GM19023 (cell line): ENCODE measurements at regions not wholly inside any gene's neighbourhood (a gene's known extent, or its start where the extent isn't known, plus 50 kb on each side); places are given as distances from the start of the nearest gene placed in this dataset.

Experiments used
- ATAC-seq: cut with Tn5 transposase; IDR thresholded peaks from one replicate; pipeline ENCODE4 v1.9.1; 2021; ENCODE audit warnings: mild to moderate bottlenecking, moderate library complexity; ENCODE audit not compliant: unreplicated experiment

DNA sequence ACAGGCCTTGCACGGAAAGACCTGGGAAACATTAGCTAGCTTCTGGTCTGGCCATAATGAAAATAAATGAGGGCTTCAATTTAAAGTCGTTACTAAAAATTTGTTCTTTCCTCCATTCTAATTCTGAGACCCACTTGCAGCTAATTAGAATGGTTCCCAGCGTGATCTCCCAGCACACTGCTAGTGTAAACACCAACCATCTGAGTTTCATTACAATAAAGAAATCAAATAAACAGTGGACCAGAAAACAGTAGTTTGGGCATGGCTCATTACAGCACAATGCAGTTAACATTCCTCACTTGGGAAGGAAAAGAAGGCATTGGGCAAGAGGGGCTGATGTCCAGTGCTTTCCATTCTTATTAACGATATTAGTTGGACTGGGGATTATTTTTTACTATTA is 410.9 kb upstream of the SOX9 start:
- ATAC-seq, result no peak

DNA sequence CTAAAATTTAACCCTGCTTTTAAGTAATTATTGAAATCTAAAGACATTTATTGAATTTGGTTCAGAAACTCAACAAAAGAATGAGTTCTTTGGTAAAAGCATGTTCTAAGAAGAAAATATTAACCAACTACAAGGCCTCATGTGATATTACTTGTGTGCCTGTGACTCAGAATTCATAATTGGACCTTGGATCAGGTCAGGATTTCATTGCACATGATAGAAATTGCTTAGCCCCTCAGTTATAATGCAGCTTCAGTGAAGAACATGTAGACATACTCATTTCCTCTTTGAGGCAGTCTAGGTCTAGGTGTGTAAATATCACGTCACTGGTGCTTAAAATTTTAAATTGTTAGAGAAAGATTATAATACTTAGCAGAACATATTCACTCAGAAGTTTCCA is 410.0 kb upstream of the SOX9 start:
- ATAC-seq, result no peak

DNA sequence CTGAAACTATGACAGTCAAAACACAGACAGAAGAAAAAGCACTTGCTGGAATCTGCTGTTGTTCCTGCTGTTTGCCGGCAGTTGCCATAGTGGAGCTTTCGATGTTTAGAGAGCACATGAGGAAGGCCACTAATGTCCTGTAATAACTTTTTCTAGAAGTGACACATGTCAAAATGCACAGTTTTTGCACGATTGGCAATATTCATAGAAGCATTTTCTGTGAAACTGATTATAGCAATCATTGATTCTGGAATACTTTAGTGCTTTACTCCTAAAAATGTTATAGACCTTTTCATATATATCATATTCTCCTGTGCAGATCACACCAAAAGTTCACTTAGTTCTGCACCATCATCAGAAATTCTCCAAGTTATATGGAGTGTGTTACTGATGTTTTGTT is 407.0 kb upstream of the SOX9 start:
- no peak for ATAC-seq

DNA sequence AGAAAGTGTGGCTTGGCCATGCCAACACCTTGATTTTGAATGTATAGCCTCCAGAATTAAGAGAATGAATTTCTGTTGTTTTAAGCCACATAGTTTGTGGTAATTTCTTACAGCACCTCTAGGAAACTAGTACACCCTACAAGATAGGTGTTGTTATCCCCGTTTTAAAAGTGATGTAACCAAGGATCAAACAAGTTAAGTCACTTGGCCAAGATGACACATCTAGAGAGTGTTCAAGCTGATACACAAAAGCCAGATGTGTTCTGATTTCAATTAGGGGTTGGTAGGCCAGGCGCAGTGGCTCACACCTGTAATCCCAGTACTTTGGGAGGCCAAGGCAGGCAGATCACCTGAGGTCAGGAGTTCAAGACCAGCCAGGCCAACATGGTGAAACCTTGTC is 396.5 kb upstream of the SOX9 start:
- ATAC-seq, result no peak

DNA sequence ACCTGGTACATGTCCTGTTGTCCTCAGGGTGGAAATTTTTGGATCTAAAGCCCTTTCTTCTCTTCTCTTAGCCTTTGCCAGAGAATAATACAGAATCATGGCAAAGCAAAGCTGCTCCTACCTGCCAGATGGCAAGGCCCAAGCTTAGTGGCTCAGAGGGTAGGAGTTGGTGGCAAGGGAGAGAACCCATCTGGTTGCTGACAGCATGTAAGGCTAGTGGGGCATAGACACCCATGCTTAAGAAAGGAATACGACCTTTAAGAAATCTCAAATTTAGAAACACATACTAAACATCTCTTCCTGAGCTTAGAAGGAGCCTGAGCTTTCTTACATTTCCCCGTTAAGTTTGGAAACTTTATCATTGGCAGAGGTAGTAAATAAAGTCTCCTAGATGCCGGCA is 395.0 kb upstream of the SOX9 start:
- ATAC-seq, result no peak

DNA sequence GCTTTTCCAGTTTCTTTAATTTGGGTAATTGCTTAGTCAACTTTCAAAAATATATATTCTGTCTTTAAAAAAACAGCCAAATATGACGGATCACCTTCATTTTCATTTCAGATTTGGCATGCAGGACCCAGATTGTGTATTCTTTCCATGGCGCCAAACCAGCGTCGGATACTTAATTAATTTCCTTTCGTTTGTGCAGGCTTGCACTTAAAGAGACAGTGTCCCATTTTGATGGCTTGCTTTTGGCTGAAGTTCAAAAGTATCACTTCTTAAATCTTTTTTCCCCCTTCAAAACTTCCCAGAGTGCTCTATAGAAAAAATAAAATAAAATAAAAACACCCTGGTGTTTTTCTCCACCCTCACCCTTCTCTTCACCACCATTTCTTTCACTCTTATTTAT is 394.5 kb upstream of the SOX9 start:
- no peak for ATAC-seq

GRCh38 chr17:71727292-71727691 is 393.5 kb upstream of the SOX9 start:
- ATAC-seq, result no peak

DNA sequence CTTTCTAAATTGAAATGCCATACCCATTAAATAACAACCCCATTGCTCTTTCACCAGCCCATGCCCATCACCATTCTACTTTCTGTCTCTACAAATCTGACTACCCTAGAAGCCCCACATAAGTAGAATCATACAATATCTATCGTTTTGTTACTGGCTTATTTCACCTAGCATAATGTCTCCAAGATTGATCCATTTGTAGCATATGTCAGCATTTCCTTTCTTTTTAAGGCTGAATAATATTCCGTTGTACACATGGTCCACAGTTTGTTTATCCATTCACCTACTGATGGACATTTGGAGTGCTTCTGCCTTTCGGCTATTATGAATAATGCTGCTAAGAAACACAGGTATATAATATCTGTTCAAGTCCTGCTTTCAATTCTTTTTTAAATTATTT is 393.1 kb upstream of the SOX9 start:
- no peak for ATAC-seq

DNA sequence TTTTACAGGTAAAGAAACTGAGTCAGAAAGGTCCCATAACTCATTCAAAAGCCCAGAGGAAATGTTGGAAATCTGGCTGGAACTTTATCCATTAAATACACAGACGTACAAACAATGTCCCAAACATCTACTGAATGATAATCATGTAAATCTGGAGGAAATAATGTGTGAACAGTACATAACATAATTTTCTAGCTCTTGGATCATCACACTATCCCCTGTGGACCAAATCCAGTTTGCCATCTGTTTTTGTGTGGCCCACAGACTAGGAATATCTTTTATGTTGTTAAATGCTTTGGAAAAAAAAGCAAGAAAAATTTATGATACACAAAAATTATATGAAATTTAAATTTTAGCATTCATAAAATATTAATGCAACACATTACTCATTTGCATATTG is 389.9 kb upstream of the SOX9 start:
- no peak for ATAC-seq

- no peak for ATAC-seq
Measured at GRCh38 chr17:71735893-71736292, 384.9 kb upstream of the SOX9 start.

DNA sequence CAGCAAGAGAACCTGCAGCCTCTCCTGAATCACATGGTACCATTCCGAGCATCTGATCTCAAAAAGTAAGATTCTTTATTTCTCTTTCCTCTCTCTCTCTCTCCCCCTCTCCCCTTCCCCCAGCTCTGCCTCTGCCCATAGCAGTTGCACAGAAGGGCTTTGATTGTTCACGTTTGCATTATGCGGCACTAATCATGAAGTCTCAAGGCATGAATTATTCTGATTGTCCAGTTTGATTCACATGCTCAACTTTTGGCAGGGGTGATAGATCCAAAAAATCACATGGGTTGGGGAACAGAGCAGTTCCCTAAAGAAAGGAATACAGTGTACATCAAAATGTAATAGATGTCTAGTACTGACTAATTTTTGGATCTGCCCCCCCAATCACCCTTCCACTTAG is 380.0 kb upstream of the SOX9 start:
- no peak for ATAC-seq

DNA sequence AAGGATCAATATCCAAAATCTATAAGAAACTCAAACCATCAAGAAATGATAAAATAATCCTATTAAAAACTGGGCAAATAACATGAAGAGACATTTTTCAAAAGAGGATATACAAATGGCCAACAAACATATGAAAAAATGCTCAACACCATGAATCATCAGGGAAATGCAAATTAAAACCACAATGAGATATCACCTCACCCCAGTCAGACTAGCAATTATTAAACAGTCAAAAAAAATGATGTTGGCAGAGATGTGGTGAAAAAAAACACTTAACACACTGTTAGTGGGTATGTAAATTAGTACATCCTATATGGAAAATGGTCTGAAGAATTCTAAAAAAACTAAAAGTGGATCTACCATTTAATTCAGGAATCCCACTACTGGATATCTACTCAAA is 379.0 kb upstream of the SOX9 start:
- no peak for ATAC-seq

- ATAC-seq, result no peak
Measured at GRCh38 chr17:71748872-71749271, 371.9 kb upstream of the SOX9 start.

GRCh38 chr17:71753070-71753469 is 367.8 kb upstream of the SOX9 start:
- ATAC-seq, result no peak

DNA sequence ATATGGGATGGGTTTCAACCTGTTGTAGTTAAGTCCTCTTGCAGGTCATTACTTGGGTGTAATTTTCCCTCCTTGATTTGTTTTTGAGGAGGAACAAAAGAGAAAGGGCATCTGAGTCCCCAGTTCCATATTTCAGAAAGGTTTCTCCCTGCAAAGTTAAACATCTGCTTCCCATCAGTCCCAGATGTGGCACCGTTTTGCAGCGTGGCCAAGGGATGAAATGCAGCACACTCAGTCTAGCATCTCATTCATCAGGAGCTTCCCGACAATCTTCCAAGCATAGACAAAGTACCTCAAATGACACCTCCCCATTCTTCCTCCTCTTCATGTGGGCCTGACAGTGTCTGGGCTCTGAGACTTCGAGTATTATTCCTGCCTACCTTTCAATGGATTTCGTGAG is 363.7 kb upstream of the SOX9 start:
- ATAC-seq, result no peak

DNA sequence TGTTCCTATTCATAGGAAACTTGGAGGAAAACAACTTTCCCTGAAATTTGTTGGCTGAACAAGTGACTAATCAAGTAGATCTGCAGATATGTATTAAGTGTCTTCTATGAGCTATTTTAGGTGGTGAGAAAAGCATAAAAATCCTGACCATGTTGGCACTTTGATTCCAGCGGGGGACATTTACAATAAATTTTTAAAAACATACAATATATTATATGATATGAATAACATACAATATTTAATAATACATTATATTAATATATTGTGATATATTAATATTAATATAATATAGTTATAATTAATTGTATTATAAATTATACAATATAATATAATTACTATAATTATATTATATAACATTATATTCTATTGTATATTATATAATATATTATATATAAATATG is 362.9 kb upstream of the SOX9 start:
- ATAC-seq, result no peak

- no peak for ATAC-seq
Measured at GRCh38 chr17:71759422-71760060, 361.3 kb upstream of the SOX9 start.

DNA sequence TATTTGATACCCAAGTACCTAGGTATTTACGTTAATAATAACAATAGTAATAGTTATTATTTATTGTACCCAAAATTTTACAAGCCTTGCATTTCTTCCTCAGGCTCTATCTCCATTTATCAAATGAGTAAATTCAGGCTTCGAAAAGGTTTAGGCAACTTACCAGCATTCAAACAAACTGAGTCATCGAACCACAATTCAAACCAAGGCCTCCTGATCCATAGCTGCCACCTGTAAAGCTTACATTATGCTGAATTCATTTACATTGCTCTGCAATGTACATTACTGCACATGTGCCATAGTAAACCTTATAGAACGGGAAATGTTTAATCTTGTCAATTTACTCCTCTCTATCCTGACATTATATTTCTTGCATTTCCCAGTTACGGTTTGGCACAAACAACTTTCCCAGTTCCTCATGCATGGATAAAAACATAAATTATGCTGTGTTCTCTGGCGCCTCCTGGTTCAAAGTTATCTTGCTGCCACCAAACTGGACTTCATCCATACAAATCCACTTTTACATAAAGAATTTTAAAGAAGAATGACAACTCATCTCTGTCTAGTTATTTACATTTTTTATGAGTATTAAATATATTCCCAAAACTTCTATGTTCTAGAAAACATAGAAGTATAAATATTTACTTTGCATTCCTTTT is 360.6 kb upstream of the SOX9 start:
- ATAC-seq, result no peak

- no peak for ATAC-seq
Measured at GRCh38 chr17:71762526-71762925, 358.3 kb upstream of the SOX9 start.

GRCh38 chr17:71764505-71764904 is 356.3 kb upstream of the SOX9 start:
- no peak for ATAC-seq

DNA sequence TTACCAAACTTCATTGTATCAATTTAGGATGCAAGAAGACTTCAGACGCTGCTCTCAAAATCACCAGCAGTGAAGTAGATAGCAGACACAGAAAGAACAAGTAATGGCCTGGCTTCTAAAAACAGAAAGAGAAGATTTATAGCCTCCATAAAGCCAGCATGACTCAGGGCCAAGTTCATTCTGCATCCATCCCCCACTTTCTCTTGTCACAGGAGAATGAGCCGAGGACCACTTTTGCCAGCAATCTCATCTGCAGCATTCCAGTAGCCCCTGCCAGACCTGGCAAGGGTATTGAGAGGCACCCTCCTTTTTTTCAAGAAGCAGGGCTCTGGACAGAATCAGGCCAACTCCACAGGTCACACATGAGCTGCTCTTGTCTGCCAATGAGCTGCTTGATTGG is 355.4 kb upstream of the SOX9 start:
- ATAC-seq, result no peak

DNA sequence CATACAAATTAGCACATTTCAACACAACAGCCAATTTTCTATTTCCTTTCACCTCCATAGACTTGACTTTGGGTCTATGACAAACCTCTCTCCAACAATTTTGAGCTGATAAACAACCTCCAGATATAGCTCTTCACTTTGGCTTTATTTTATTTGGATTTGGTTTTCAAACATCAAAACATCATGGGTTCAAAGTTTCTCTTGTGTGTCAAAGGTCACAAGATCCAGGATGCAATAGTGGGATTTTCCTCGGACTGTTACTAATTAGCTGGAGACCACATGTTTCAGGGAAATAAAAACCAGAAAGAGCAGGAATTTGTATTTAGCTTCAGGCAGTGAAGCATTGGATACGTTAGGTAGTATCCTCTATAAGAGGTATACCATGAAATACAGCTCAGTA is 351.0 kb upstream of the SOX9 start:
- ATAC-seq, result no peak

DNA sequence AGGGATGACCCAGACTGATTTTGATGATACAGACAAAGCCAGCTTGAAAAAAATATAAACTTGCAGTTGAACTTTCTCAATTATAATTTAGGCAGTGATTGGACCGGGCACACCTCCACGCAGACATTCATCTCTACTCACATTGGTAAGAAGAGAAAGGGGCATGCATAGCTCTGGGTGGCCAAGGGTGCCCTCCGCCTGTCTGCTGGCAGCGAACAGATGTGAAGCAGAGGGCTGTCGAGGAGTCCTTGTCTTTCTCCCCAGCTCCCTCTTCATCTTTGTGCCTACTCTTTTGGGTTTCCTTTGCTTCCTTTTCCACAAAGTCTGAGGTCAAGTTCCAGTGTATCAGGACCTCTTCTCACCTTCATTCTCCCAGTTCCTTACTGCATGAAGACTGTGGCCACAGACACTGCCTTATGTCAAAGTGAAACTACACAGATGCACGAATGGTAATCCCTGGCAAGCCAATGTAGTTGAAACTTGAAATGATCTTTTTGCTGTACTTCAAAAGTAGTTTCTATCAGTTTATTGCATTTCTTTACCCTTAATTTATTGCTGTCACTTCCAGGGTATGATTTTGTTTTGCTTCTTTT is 343.7 kb upstream of the SOX9 start:
- ATAC-seq, result no peak
